Liver (tissue), 3 donors: ENCODE measurements at regions not wholly inside any gene's neighbourhood (a gene's known extent, or its start where the extent isn't known, plus 50 kb on each side); places are given as distances from the start of the nearest gene placed in this dataset.

Experiments
- CTCF ChIP-seq: fragments of 150-350 bp; IDR thresholded peaks from 2 replicates; pipeline ENCODE4 v1.5.1; 2017; ENCODE audit warnings: improper control_type of control experiment, low read depth, low read length; ENCODE audit not compliant: missing input control
- RAD21 ChIP-seq, 2 donors: IDR thresholded peaks; 2 replicates each; pipeline ENCODE4 v1.6.1; 2016; ENCODE audit warnings: antibody characterized with exemption in 2 of 2, mild to moderate bottlenecking in 2 of 2
- REST ChIP-seq: IDR thresholded peaks from 2 replicates; pipeline ENCODE4 v1.6.1; 2016; ENCODE audit warnings: antibody characterized with exemption, mild to moderate bottlenecking
- SP1 ChIP-seq: IDR thresholded peaks from 2 replicates; pipeline ENCODE4 v1.6.1; 2018; ENCODE audit warnings: antibody characterized with exemption, mild to moderate bottlenecking
- TF ChIP-seq, protein P1 (sequence below): IDR thresholded peaks from 2 replicates; pipeline ENCODE4 v1.6.1; 2016; ENCODE audit warnings: antibody characterized with exemption
- donor health status: healthy.
- donor health status: healthy.

- TF ChIP-seq, protein P1, sequence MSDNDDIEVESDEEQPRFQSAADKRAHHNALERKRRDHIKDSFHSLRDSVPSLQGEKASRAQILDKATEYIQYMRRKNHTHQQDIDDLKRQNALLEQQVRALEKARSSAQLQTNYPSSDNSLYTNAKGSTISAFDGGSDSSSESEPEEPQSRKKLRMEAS: no peak
- TF ChIP-seq CTCF: no peak
- no peak for TF ChIP-seq RAD21 (IDR thresholded peaks at IDR 0.05)
- TF ChIP-seq SP1: no peak
- TF ChIP-seq REST: no peak
These were observed 146.1 kb upstream of the LMO4 start for GRCh38 chr1:87182611-87183010.
